ENCODE measurements at regions not wholly inside any gene's neighbourhood (a gene's known extent, or its start where the extent isn't known, plus 50 kb on each side); places are given as distances from the start of the nearest gene placed in this dataset.

DNA sequence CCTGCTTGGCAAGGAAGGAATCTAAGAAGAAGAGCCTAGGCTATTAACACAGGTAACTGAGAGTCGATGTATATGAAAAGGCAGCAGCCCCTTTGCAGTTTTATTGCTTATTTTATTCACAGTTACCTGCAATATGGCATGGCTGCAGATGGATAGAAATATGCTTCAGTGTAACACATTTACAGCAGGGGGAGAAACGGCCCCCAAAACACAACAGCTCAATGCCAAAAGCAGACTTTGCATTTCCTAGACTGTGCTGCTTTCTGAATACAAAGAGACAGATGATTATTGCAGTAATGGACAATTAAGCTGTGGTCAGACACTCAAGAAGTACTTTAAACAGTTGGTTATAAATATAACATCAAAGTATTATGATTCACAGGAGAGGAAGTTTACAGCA lies 108.0 kb upstream of the CDH13 start:
- Histone ChIP-seq H3K27ac (ENCODE audit: insufficient read depth, low read depth, low read length) (no peak overlapping the region), H3K27me3 (ENCODE audit: control insufficient read depth in 2 of 2, insufficient read depth in 2 of 2, low read length in 2 of 2) (peaks cover 8 to 21% of the 10 kb centered on the region in 2 experiments), H3K4me2 (ENCODE audit: insufficient read depth, low read length) (no peak overlapping the region), H3K4me1 (ENCODE audit: control insufficient read depth, extremely low read depth, insufficient read depth, low read length) (no peaks in the 10 kb centered on the region), H2AFZ (ENCODE audit: low read depth, low read length) (no peak overlapping the region), H3K9me3 (replicated peaks; ENCODE audit: control insufficient read depth, insufficient read depth, low read length) (no peaks in the 10 kb centered on the region), H3K79me2 (ENCODE audit: control insufficient read depth, insufficient read depth, low read length) (no peaks in the 10 kb centered on the region), H4K20me1 (replicated peaks; ENCODE audit: control insufficient read depth, extremely low read depth, insufficient read depth, low read length) (no peaks in the 10 kb centered on the region), H3K4me3 (replicated peaks in 1 of 3; ENCODE audit: insufficient read depth in 1 of 3, low read depth in 1 of 3, low read length in 3 of 3) (no peak overlapping the region), H3K9me1 (replicated peaks; ENCODE audit: control insufficient read depth, extremely low read depth, insufficient read depth, low read length) (no peaks in the 10 kb centered on the region), H3K36me3 (ENCODE audit: control insufficient read depth in 2 of 2, extremely low read depth in 1 of 2, insufficient read depth in 2 of 2, low read length in 2 of 2) (no peaks in the 10 kb centered on the region), H3K9ac (replicated peaks; ENCODE audit: extremely low read depth, insufficient read depth, low read length) (no peak overlapping the region)
- BruUV-seq (replicated peaks) = no TSS peak
- TF ChIP-seq JUN (IDR thresholded peaks at IDR 0.05; ENCODE audit: borderline replicate concordance, insufficient read depth, insufficient read length, low read depth) (no peak), EZH2 (IDR thresholded peaks at IDR 0.05; ENCODE audit: borderline replicate concordance, low read depth, low read length, severe bottlenecking) (no peak), POLR2A (IDR thresholded peaks at IDR 0.05; ENCODE audit: low read depth, low read length) (no peak), MYC (IDR thresholded peaks at IDR 0.05; ENCODE audit: low read depth, low read length) (no peak), GATA2 (IDR thresholded peaks at IDR 0.05; ENCODE audit: insufficient read depth, insufficient read length, low read depth, low read length) (no peak), POLR2AphosphoS5 (IDR thresholded peaks at IDR 0.05; ENCODE audit: insufficient read depth, low read depth, low read length) (no peak), FOS (IDR thresholded peaks at IDR 0.05; ENCODE audit: borderline replicate concordance, insufficient read depth, low read length) (no peak)
- TF ChIP-seq, protein P1, sequence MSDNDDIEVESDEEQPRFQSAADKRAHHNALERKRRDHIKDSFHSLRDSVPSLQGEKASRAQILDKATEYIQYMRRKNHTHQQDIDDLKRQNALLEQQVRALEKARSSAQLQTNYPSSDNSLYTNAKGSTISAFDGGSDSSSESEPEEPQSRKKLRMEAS (IDR thresholded peaks at IDR 0.05; ENCODE audit: insufficient read depth, insufficient read length) = no peak
- TF ChIP-seq, protein P2, sequence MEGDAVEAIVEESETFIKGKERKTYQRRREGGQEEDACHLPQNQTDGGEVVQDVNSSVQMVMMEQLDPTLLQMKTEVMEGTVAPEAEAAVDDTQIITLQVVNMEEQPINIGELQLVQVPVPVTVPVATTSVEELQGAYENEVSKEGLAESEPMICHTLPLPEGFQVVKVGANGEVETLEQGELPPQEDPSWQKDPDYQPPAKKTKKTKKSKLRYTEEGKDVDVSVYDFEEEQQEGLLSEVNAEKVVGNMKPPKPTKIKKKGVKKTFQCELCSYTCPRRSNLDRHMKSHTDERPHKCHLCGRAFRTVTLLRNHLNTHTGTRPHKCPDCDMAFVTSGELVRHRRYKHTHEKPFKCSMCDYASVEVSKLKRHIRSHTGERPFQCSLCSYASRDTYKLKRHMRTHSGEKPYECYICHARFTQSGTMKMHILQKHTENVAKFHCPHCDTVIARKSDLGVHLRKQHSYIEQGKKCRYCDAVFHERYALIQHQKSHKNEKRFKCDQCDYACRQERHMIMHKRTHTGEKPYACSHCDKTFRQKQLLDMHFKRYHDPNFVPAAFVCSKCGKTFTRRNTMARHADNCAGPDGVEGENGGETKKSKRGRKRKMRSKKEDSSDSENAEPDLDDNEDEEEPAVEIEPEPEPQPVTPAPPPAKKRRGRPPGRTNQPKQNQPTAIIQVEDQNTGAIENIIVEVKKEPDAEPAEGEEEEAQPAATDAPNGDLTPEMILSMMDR (IDR thresholded peaks at IDR 0.05; ENCODE audit: extremely low read depth in 1 of 2, insufficient read depth in 1 of 2, low read depth in 1 of 2, low read length in 2 of 2) = no peak
- POLR2A ChIA-PET = no interaction called here
- DNase-seq (ENCODE audit: low read depth, low spot score) (no peak), FAIRE-seq (no peak)
- dilution Hi-C loops (cut with MboI; ENCODE audit: extremely low pct_ligation_motif_present, low sequenced_read_pairs) = no loop called here
- intact Hi-C loops (cut with micrococcal nuclease) = no loop called here
- CTCF ChIA-PET = no interaction called here

Measured in endothelial cell of umbilical vein (primary cell).